ENCODE measurements at regions not wholly inside any gene's neighbourhood (a gene's known extent, or its start where the extent isn't known, plus 50 kb on each side); places are given as distances from the start of the nearest gene placed in this dataset.

DNA sequence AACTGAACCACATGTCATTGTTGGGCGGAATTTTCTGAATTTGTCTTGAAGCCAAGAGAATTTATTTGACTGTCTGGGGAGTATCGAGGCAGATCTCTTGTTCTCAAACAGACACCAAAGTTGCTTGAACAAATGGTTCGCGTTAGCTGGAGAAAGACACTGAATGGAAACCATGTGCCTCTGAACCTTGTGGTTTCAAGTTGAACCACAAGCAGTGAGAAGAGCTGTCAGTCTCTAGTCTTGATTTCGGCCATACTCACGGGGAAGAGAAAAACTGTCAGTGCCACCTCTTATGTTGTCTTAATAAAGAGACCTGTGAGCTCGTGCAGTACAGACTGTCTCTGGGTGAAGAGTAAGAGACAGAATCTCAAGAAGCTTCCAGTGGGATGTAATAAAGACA lies 886.5 kb upstream of the SOX9 start:
- DNase-seq: no peak

- peak in 1 of 2 donors; percentile 53 for DNase-seq
These were observed 882.8 kb upstream of the SOX9 start for GRCh38 chr17:71237903-71238538.

- DNase-seq: no peak
These were observed 873.3 kb upstream of the SOX9 start for GRCh38 chr17:71247441-71248015.

DNA sequence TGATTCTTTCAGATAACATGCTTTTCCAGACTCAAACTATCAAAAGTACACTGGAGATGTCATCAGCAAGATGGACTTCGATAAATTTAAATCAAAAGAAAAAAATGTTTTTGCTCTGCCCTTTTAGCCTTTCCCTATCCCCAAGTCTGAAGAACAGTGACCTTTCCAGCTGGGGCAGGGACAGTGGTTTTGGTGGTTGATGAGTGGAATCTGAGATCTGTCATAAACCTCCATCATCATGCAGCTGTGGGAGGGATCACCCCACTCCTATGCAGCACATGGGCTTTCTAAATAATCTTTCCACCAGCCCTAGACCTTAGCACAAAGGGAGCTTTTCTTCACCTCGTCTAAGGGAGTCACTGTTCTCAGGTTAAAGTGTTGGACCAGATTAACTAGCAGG lies 869.5 kb upstream of the SOX9 start:
- DNase-seq: no peak

- no peak for DNase-seq
These were observed 868.9 kb upstream of the SOX9 start for GRCh38 chr17:71251951-71252350.

DNA sequence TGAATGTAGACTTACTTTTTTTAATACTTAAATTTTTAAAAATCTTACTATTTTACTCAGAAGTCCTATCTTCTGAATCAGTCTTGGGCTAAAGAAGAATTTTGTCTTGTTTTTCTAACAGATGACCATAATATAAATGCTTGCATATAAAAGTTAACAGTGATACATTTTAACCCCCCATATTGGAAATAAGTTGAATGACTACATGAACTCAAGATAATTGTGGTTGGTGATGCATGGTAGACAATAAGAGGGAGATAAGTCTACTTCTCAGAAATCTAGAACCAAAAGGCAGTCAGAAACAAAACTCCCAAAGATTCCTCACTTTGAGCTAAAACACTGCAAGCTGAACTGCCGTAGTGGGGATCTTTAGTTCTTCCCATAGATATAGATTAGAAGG lies 868.4 kb upstream of the SOX9 start:
- no peak for DNase-seq

DNA sequence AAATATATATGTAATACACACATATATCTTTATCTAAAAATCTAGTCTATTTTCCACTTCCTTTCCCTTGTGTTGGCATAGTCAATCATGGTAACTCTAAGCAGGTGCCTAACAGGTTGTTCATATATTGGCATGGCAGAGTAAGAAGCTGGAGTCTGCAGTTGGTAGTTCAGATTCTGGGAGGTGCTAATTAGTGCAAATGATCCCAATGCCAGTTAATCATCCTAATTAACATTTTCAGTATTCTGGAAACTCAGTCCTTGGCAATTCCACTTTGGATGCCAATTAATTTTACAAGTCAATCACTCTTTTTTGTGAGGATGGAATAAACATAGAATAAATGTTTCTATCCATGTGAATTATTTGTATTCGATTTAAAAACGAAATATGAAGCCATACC lies 863.7 kb upstream of the SOX9 start:
- no peak for DNase-seq

- no peak for DNase-seq
These were observed 860.4 kb upstream of the SOX9 start for GRCh38 chr17:71260366-71260940.

DNA sequence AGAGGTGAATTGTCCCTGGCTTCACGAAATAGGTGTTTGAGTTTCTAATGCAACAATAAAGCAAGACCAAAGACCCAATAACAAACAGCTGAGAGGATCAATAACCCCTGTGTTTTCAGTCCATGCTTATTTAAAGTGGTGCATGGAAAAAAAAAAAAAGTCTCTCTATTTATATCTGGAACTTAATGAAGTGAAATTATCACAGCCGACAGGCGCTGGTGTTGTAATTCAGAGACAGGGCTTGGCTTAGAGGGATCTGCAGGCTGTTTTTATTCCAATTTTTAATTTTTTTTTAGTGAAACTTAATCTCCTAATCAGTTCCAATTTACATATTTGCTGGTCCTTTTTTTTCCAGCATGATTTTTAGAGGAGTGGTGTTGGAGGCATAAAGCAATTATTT lies 858.2 kb upstream of the SOX9 start:
- no peak for DNase-seq

DNA sequence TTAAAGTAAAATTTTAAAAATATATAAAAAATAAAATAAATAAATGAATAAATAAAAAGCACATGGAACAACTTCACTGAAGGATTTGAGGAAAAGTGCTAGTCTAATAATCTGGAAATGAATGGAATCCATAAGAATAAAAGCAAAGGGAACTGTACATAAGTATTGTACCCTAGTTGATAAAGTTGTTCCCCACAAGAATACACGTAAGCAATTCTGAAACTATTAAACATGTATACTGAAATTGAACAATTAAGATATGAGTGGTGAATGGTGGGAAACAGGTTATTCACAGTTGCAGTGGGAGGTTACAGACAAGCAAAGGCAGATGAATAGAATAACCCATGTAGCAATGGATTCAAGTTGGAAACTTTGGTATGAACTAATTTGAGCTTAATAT lies 853.2 kb upstream of the SOX9 start:
- DNase-seq: no peak

DNA sequence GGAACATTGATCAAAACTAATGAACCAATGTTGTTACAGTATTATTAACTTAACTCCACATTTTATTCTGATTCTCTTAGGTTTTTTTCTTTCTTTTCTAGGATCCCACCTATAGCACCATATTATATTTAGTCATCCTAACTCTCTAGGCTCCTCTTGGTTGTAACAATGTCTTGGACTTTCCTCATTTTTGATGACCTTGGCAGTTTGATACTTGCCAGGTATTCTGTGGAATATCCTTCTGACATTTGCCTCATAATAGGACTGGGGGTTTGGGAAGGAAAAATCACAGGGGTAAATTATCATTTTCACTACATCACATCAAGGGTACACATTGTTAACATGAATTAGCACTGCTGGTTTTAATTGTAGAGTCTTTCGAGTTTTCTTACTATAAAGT lies 851.6 kb upstream of the SOX9 start:
- DNase-seq: no peak

DNA sequence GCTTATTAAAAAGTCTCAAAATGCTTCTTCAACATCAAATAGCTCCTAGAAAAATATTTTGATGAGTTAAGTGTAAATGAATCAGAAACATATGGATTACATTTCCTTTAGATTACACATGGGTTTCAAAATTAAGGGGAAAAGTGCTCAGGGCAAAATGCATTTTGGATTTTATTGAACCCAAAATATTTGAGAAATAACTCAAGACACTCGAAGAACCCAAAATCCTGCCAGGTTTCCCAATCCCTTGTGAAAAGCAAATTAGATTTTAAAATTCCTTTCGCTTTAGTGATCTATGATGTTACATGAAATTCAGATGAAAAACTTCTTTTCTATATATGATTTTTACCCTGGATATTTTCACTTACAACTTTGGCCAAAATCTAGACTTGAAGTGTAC lies 847.4 kb upstream of the SOX9 start:
- DNase-seq: no peak

DNA sequence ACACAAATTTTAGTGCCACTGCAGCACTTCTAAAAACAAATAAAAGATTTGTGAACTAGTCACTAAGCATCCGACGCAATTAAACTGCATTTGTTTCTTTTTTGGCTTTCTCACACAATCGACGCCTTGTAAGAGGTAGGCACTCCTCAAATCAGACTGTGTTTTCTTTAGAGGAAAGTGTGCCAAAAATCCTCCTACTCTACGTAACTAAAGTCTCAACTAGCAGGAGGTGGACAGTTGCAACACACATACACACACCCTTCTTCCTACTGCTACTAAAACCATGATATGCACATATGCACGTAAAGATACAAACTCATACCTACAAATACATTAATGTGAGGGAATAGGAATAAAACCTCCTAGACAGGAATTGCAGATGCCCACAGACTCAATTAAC lies 844.7 kb upstream of the SOX9 start:
- DNase-seq: no peak

- DNase-seq: no peak
These were observed 837.3 kb upstream of the SOX9 start for GRCh38 chr17:71283486-71283885.

DNA sequence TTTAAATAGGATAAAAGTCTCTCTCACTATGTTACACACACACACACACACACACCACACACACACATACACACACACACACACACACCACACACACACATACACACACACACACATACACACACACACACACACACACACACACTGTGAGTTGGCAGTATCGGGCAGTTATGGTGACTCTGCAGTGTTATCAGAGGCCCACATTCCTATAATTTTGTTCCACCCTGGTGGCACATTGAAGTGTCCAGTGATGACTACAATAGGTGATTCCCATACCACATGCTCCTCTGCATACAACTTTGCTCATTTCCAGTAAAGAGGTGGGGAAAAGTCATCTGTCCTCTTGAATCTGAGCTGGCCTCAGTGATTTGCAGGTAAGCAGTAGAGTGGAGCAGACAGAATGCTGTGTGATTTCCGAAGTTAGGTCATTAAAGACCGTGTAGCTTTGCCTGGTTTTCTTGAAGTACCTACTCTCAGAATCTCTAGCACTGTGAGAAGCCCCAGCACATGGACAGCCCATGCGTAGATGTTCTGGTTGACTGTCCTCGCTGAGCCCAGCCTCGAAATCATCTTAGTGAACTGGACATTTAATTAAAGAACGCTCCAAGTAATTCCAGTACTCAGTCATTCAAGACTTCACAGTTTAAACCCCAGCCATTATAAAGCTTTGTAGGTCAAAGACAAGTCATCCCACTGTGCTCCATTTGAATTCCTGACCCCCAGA lies 836.6 kb upstream of the SOX9 start:
- DNase-seq: no peak

DNA sequence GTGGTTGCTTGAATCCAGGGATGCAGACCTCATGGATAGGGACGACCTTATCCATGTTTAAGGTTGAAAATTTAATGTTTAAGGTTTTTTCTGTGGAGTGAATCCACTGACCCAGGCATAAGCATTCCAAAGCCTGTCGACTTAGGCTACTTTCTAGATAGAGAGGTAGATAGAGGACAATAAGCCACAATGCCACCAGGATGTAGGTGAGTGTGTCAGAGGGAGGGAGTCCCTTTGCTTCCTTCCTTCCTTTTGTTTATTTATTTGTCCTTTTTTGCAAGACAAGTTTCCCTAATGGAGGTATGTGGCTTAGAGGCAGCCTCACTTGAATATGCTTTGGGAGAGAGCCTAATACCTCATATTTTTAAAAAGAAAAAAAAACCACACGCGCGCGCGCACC lies 834.2 kb upstream of the SOX9 start:
- no peak for DNase-seq

DNA sequence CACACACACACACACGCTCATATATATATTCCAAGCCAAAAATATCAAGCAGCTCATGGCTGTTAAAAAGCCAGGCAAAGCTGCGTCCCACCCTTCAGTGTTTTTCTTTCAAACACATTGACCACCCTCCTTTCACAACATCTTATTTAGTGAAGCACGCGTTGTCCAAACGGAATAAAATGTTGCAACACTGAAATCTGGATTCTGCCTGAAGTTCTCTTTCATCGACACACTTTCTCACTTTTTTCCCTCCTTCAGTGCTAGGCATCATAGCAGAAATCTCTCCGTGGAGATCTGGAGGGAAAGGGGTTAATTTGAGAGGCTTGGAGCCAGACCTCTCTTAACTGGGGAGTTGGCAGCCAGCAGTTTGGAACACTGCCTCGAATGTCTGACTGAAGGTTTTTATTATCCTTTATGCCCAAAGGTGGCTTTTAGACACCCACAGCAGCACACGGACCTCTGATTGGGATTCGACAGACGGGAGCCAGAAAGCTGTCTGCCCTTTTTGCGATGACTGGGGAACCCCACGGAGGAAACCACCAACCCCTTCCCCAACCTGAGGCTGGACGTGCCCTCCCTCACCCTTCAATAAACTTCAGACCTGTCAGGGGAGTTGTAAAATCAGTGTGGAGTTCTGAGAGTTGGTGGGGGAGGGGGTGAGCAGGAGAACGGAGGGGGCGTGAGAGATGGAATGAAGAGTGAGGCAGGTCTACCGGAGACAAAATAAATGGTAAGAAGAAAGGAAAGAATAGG lies 833.6 kb upstream of the SOX9 start:
- no peak for DNase-seq

- no peak for DNase-seq
These were observed 828.8 kb upstream of the SOX9 start for GRCh38 chr17:71292006-71292405.

DNA sequence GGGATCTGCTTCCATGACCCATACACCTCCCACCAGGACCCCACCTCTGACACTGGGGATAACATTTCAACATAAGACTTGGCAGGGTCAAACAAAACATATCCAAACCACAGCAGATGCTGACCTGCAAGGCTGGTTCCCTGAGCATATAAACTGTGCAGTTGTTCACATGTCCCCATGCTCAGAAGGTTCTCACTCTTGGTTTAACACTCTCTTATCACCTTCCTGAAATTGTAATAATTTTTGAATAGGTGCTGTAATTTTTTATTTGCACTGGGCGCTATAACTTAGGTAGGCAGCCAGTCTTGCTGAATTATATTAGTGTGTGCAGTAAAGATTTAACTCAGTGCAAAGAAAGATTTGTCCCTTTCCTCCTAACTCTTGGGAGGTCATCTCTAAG lies 824.8 kb upstream of the SOX9 start:
- DNase-seq: no peak

- no peak for DNase-seq
These were observed 819.8 kb upstream of the SOX9 start for GRCh38 chr17:71301063-71301462.

- DNase-seq: no peak
These were observed 817.9 kb upstream of the SOX9 start for GRCh38 chr17:71302721-71303549.

- no peak for DNase-seq
These were observed 816.2 kb upstream of the SOX9 start for GRCh38 chr17:71304498-71305158.

Measured in hippocampal formation (tissue), 2 donors.